ENCODE measurements at regions not wholly inside any gene's neighbourhood (a gene's known extent, or its start where the extent isn't known, plus 50 kb on each side); places are given as distances from the start of the nearest gene placed in this dataset.

DNA sequence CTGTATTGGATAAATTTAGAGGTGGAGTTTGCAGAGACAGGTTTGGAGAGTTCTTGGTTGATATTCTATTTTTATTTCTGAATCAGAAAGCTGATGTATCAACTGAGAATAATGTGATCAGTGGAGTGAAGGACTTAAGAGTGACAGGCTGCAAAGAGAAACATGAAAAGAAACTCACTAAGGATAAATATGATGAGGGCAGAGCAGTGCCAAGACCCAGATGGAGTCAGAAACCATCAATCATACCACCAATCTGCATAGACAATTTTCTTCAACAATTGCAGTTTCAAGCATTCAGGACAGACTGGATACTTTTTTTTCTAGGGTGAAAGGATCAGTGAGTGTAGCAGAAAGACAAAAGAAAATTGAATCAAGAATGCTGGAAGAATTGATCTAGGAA is 226.7 kb upstream of the NAV3 start:
- Mint-ChIP-seq H3K9me3 (no peaks in the 10 kb centered on the region), H3K4me3 (no peak overlapping the region), H3K27ac (no peak overlapping the region), H3K27me3 (ENCODE audit: insufficient read depth) (peaks cover 21% of the 10 kb centered on the region), H3K4me1 (peaks cover 9% of the 10 kb centered on the region), H3K36me3 (ENCODE audit: low read depth) (no peaks in the 10 kb centered on the region)
- Histone ChIP-seq H3K9ac (ENCODE audit: extremely low read depth, low read length, poor library complexity, severe bottlenecking) (no peak overlapping the region), H3K27ac (ENCODE audit: low read depth, low read length) (no peak overlapping the region), H3K4me1 (ENCODE audit: control insufficient read depth, insufficient read depth, low read length) (no peaks in the 10 kb centered on the region), H3K27me3 (ENCODE audit: control insufficient read depth, insufficient read depth, low read length, poor library complexity, severe bottlenecking) (peaks cover 30% of the 10 kb centered on the region), H3K4me3 (ENCODE audit: low read length) (no peak overlapping the region), H3K36me3 (ENCODE audit: control insufficient read depth, insufficient read depth, low read length) (no peaks in the 10 kb centered on the region), H3K9me3 (ENCODE audit: control insufficient read depth, low read length) (no peaks in the 10 kb centered on the region)
- no peak for DNase-seq
- TF ChIP-seq, protein P1, sequence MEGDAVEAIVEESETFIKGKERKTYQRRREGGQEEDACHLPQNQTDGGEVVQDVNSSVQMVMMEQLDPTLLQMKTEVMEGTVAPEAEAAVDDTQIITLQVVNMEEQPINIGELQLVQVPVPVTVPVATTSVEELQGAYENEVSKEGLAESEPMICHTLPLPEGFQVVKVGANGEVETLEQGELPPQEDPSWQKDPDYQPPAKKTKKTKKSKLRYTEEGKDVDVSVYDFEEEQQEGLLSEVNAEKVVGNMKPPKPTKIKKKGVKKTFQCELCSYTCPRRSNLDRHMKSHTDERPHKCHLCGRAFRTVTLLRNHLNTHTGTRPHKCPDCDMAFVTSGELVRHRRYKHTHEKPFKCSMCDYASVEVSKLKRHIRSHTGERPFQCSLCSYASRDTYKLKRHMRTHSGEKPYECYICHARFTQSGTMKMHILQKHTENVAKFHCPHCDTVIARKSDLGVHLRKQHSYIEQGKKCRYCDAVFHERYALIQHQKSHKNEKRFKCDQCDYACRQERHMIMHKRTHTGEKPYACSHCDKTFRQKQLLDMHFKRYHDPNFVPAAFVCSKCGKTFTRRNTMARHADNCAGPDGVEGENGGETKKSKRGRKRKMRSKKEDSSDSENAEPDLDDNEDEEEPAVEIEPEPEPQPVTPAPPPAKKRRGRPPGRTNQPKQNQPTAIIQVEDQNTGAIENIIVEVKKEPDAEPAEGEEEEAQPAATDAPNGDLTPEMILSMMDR (conservative IDR thresholded peaks at IDR 0.05): no peak

DNA sequence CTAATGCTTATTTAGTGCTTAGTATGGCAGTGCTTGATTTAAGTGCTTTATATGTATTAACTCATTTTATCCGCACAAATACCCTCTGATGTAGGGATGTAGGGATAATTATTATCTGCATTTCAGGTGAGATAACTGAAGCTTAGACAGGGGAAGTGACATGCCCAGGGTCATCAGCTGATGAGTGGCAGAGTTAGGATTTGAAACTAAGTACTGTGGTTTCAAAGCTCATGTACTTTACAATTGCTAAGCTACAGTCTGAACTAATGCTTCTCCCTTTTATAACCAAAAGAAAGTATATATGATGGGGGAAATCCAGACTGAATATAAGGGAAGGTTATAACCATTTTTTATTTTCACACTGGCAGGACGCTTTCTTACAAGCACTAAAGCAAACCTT is 229.6 kb upstream of the NAV3 start:
- 92% methylated on average over 2 of the region's 2 CpGs; no CpG with 5 or more reads in 1 of the 2 experiments for WGBS, 2 experiments (ENCODE audit: insufficient coverage in 1 of 2, insufficient read length in 1 of 2)

DNA sequence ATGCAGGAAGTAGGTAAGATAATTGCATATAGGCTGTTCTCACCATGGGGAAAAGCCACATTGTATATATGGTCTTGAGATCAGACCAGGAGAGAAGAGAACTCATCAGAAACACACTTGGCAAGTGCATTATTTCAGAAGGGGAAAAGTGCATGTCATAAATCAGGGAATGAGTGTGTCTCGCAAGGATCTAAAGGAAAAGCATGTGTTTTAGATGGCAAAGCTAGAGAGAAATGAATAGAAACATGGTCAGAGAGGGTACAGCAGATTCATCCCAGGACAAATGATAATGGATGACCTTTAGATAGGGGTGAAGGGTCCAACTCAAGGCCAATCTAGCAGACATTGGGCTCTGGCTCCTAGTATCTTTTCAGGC is 230.2 kb upstream of the NAV3 start:
- Mint-ChIP-seq H3K9me3 (no peaks in the 10 kb centered on the region), H3K4me3 (no peak overlapping the region), H3K4me1 (peaks cover 2% of the 10 kb centered on the region), H3K27me3 (ENCODE audit: insufficient read depth) (peaks cover 34% of the 10 kb centered on the region), H3K27ac (no peak overlapping the region), H3K36me3 (ENCODE audit: low read depth) (no peaks in the 10 kb centered on the region)
- TF ChIP-seq, protein P1 (conservative IDR thresholded peaks at IDR 0.05): no peak
- Histone ChIP-seq H3K36me3 (ENCODE audit: control insufficient read depth, insufficient read depth, low read length) (no peaks in the 10 kb centered on the region), H3K27me3 (ENCODE audit: control insufficient read depth, insufficient read depth, low read length, poor library complexity, severe bottlenecking) (peaks cover 50% of the 10 kb centered on the region), H3K9ac (ENCODE audit: extremely low read depth, low read length, poor library complexity, severe bottlenecking) (no peak overlapping the region), H3K27ac (ENCODE audit: low read depth, low read length) (no peak overlapping the region), H3K4me3 (ENCODE audit: low read length) (no peak overlapping the region), H3K9me3 (ENCODE audit: control insufficient read depth, low read length) (no peaks in the 10 kb centered on the region), H3K4me1 (ENCODE audit: control insufficient read depth, insufficient read depth, low read length) (no peaks in the 10 kb centered on the region)
- no peak for DNase-seq
- 85 to 90% methylated on average over 1 of the region's 1 CpG for WGBS, 2 experiments (ENCODE audit: insufficient coverage in 1 of 2, insufficient read length in 1 of 2)

More for the DNA sequence above, 229.6 kb upstream of the NAV3 start:
- Mint-ChIP-seq H3K27ac (no peak overlapping the region), H3K36me3 (ENCODE audit: low read depth) (no peaks in the 10 kb centered on the region), H3K4me1 (no peaks in the 10 kb centered on the region), H3K9me3 (no peaks in the 10 kb centered on the region), H3K27me3 (ENCODE audit: insufficient read depth) (peaks cover 34% of the 10 kb centered on the region), H3K4me3 (no peak overlapping the region)
- Histone ChIP-seq H3K4me3 (ENCODE audit: low read length) (no peak overlapping the region), H3K27ac (ENCODE audit: low read depth, low read length) (no peak overlapping the region), H3K4me1 (ENCODE audit: control insufficient read depth, insufficient read depth, low read length) (no peaks in the 10 kb centered on the region), H3K27me3 (ENCODE audit: control insufficient read depth, insufficient read depth, low read length, poor library complexity, severe bottlenecking) (peaks cover 50% of the 10 kb centered on the region), H3K9me3 (ENCODE audit: control insufficient read depth, low read length) (no peaks in the 10 kb centered on the region), H3K36me3 (ENCODE audit: control insufficient read depth, insufficient read depth, low read length) (no peaks in the 10 kb centered on the region), H3K9ac (ENCODE audit: extremely low read depth, low read length, poor library complexity, severe bottlenecking) (no peak overlapping the region)
- TF ChIP-seq, protein P1 (conservative IDR thresholded peaks at IDR 0.05): no peak
- DNase-seq: no peak
